Fibroblast of skin of right quadriceps (primary cell): ENCODE measurements at regions not wholly inside any gene's neighbourhood (a gene's known extent, or its start where the extent isn't known, plus 50 kb on each side); places are given as distances from the start of the nearest gene placed in this dataset.

Experiments used
- DNase-seq: peaks from one replicate; pipeline ENCODE4 v3.0.0-alpha.2; 2013

- peak; percentile 54 for DNase-seq
These were observed 671.7 kb upstream of the NRSN1 start for GRCh38 chr6:23454080-23454976.

- DNase-seq: no peak
These were observed 670.3 kb upstream of the NRSN1 start for GRCh38 chr6:23455754-23456153.

- no peak for DNase-seq
These were observed 669.6 kb upstream of the NRSN1 start for GRCh38 chr6:23456396-23456795.

DNA sequence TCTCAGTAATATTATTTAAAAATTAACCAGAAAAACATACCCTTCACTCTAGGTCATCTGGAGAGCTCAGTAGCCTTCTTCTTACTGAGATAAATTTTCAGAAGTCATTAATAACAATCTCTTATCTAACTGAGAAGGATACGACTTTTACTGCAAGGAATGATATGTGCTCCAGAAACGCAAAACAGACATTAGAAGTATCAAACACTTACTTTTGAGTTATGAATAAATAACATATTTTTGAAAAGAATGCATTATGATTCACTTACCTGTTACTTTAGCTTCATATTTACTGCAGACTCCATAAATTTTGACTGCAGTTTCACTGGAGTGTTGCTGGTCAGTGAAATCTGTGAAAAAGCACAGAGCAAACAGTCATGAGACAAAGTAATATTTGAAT is 668.7 kb upstream of the NRSN1 start:
- DNase-seq: no peak

DNA sequence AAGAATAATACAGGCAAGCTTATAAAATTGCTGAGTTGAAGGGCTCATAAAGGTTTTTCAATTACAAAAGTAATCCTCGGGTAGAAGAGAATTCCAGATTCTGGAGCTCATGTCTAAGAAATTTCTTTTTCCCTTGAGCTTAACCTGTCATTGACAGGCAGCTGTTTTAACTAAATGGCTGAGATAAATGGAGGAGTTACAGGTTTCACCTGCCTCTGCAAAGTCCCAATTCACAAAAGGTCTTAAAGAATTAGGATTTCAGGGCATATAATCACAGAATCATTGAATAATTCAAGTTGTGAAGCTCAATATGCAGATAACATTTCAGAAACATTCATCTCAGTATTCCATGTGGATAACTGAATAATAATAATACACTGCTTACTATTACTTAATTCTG is 660.1 kb upstream of the NRSN1 start:
- no peak for DNase-seq

DNA sequence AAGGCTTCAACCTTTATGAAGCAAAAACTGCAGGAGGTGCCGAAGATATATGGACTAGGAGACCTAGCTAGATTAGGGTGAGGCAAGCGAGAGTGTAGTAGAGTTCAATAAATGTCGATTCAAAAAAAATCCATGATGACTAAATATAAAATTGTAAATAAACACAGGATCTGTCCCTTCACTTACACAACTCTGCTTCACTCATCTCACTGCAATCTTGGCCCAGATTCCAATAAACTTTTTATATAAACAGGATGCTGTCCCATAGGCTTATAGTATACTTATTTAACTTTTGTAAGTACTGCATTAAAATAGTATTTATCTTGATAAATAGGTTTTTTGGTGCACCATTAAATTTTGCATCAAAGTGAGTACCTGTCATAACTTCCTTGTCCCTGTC is 648.4 kb upstream of the NRSN1 start:
- no peak for DNase-seq

GRCh38 chr6:23478312-23478711 is 647.7 kb upstream of the NRSN1 start:
- DNase-seq: no peak

DNA sequence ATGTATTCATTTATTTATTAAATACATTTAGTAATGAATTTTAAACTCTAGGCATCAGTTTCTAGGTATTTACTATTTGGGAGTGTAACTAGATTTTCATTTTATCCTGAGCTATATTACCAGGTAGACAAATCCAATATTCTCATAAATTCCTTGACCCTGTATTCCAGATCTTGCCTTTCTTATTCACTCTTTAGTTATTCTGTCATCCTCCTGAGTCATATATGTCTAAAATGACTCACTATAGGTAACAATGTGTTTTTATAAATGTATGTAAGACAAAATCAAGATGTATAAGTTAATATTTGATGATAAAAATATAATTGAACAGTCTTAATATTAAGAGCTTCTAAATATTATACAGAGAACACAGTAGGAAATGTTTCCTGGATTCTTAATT is 642.1 kb upstream of the NRSN1 start:
- no peak for DNase-seq

GRCh38 chr6:23494367-23494766 is 631.6 kb upstream of the NRSN1 start:
- no peak for DNase-seq

DNA sequence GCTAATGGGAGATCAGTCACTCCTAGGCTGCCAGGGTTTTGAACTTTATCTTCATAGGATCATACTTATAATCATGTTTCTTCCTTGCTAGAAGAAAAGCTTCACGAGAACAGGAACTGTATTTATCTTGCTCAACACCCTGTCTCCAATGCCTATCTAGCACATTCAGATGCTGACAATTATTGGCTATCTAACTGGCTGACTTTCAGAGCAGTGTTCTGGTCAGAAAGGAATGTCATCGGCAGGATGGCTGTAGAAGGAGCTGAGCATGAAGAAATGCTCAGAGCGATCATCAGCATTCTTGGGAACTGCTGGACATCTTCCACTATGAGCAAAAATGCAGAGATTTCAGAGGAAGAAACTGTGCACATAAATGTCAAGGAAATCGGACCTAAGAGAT is 628.0 kb upstream of the NRSN1 start:
- peak; percentile 41 for DNase-seq

GRCh38 chr6:23499549-23499948 is 626.5 kb upstream of the NRSN1 start:
- no peak for DNase-seq

GRCh38 chr6:23503173-23503572 is 622.8 kb upstream of the NRSN1 start:
- DNase-seq: no peak

DNA sequence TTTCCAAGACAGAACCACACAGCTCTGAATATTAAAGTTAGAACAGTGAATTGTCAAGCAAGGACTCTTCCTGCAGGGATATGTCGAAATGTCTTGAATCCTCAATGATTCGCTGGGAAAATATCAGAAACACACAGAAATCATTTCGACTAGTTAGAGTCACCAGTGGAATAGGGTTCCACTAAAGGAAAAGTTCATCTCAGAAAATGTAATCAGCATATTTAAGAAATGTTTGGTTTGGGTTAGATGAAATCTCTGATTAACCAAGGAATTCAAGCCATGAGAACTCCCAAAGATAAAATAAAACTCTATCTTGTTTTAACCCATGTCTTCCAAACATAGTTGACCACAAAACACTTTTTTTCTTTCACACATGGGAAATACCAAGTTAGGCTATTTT is 621.0 kb upstream of the NRSN1 start:
- DNase-seq: peak; percentile 80

DNA sequence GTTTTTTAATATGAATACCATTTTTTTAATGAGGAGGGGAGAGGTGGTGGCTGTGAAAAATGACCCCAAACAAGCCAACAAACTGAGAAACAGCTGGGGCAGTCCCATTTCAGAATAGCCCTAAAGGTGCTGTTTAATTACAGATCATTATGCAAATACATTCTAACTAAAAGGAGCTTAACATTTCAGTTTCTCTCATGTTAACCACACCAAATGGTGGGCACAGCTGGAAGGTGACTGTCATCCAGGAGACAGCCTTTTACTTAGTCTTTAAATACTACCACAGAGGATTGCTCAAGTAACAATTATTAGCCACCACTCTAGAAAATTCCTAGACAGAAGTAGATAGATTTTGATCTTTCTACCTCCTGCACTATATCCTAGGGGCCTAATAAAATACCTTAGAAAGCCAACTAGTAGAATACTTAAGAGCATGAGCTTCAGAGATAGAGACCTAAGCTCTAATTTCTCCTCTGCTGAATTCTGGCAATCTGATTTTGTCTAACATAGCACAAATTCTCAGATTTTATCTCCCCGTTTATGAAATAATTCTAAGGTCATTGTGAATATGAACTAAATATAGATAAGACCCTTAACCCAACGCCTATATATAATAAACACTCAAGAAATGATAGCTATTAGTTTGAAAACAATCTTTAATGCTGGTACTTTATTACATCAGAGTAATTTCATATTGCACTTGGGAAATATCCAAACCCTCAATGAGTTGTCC is 615.1 kb upstream of the NRSN1 start:
- no peak for DNase-seq

DNA sequence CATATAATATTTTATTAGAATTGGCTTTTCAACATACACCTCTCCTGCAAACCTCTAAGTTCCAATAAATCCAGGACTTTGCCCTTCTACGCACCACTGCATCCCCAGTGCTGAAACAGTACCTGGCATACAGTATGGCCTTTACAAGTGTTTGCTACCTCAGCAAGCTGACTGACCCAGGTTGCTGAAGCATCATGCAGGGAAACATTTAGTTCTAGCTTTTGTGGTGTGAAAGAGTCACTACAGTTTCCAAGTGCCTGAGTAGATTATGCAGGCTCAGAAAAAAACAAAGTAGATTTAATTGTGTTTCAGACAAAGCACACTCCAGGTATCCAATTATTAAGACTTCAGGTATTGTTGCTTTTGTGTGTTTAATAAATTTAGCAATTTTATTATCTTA is 614.2 kb upstream of the NRSN1 start:
- DNase-seq: no peak

GRCh38 chr6:23518294-23518693 is 607.7 kb upstream of the NRSN1 start:
- no peak for DNase-seq

DNA sequence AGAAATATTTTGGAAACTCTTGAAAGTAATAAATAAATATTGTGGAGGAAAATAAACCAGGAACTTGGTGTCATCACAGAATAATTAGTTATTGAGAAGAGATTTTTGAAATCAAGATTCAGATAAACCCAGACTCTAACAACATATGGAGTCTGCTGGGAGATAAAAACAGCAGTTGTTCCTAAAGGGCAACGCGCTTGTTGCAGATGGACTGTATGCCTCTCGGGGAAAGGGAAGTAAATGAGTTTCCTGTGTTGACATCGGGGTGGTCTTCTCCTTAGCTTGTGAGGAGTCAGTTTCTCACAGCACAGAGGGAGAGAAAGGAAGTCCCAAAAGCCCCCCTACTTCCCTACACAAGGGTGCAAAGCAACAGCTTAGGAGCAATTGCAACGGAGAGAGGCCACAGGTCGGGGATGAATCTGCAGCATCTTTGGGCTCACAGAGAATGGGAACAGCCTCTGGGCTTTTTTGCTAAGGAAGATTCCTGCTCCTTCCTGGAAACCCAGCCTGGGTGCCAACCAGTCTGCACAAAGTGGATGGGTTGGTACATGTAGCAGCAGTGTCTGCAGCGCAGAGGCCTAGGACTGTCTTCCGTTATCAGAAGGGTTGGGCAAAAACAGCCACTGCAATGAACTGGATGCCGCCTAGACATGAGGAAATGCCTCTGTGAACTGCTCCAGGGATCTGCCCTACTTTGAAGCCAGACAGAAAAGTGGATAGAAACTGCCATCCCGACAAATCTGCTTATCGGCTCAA is 603.0 kb upstream of the NRSN1 start:
- no peak for DNase-seq

- DNase-seq: no peak
These were observed 602.2 kb upstream of the NRSN1 start for GRCh38 chr6:23523771-23524170.

- DNase-seq: peak; percentile 19
These were observed 601.5 kb upstream of the NRSN1 start for GRCh38 chr6:23524548-23524947.

DNA sequence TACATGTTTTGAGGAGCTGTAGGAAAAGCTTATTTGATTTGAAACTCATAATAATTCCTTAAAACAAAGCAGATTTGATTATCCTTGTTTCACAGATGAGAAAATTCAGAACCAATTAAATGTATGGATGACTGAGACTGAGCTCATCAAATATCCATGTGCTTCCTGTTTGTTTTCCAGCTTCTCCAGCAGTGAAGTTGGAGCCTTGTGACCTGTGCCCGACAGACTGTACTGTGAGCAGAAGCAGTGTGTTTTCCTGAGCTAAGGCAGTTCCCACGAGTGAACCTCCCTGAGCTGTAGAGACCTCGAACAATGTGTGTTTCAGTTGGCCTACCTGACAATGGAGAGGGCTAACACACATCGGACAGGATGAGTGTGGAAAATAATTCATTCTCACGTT is 599.5 kb upstream of the NRSN1 start:
- peak; percentile 17 for DNase-seq

- no peak for DNase-seq
These were observed 596.1 kb upstream of the NRSN1 start for GRCh38 chr6:23529902-23530301.

GRCh38 chr6:23531666-23532065 is 594.3 kb upstream of the NRSN1 start:
- DNase-seq: no peak

DNA sequence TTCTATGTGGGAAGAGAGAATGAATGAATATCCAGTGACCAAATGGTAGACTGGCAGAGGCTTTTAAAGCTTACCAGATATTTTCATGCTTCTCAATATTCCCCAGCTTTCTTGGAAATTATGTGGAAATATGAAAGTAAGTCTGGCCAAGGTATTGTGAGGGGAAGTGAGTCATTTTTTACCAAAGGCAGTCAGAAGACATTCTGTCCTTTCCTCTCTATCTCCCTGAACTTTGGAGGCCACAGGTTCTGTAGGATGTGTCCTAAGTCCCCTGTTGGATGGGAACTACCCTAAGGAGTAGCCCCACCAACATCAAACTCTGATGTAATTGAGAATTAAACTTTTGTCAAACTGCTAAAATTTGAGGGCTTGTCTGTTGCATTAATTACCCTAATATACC is 593.8 kb upstream of the NRSN1 start:
- peak; percentile 9 for DNase-seq

DNA sequence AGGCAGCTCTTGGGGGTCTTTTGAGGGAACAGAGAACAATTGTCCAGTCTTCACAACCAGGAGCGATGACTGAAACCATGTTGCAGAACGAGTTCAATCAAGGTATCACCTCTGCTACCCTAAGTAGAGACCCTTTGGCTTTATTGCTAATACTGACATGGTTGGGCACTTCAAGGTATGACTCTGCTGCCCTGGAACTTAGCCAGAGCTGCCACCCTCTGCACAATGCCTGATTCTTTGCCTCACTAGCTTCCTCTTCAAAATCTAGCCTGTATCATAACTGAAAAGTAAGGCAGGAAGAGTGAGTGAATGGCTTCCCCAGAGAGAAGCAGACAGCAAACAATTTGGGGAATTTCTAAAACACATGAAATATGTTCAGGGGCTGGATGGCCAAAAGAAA is 592.7 kb upstream of the NRSN1 start:
- no peak for DNase-seq
